HCT116 (cell line): ENCODE measurements at regions not wholly inside any gene's neighbourhood (a gene's known extent, or its start where the extent isn't known, plus 50 kb on each side); places are given as distances from the start of the nearest gene placed in this dataset.

Experiments
- EZH2 ChIP-seq: fragments of 200-600 bp; sonication (generic); IDR thresholded peaks from 2 replicates; pipeline ENCODE4 v1.6.1; 2017; ENCODE audit warnings: antibody characterized with exemption, mixed run types
- POLR2A ChIP-seq: IDR thresholded peaks from 2 replicates; pipeline ENCODE4 v1.7.0; 2011; ENCODE audit warnings: borderline replicate concordance; ENCODE audit not compliant: insufficient read depth, insufficient read length; ENCODE audit errors: extremely low read depth
- POLR2AphosphoS5 ChIP-seq: IDR thresholded peaks from 2 replicates; pipeline ENCODE4 v1.6.1; 2011; ENCODE audit warnings: mild to moderate bottlenecking, low read depth, low read length, moderate library complexity
- SIN3A ChIP-seq: IDR thresholded peaks from 2 replicates; pipeline ENCODE4 v1.6.1; 2012; ENCODE audit warnings: low read depth
- SP1 ChIP-seq: IDR thresholded peaks from 2 replicates; pipeline ENCODE4 v1.6.1; 2012; ENCODE audit warnings: low read depth
- SRF ChIP-seq: IDR thresholded peaks from 2 replicates; pipeline ENCODE4 v1.6.1; 2012; ENCODE audit warnings: low read depth
- TCF7L2 ChIP-seq: IDR thresholded peaks from 2 replicates; pipeline ENCODE4 v1.7.0; 2011; ENCODE audit warnings: borderline replicate concordance, inconsistent platforms; ENCODE audit not compliant: insufficient read depth, insufficient read length; ENCODE audit errors: extremely low read depth
- ZNF274 ChIP-seq: fragments of 200-500 bp; sonication (Bioruptor generic); IDR thresholded peaks from 2 replicates; pipeline ENCODE4 v1.6.1; 2014; ENCODE audit warnings: mild to moderate bottlenecking, low read depth, low read length, inconsistent platforms
- TF ChIP-seq, protein P1 (sequence below), 3 experiments: fragments of 200-600 bp in 1 of 3; sonication (generic) in 1 of 3; IDR thresholded peaks in 2 of 3; conservative IDR thresholded peaks in 1 of 3; 2 replicates each; pipeline ENCODE4 v1.5.1; 2012 to 2017; ENCODE audit warnings: low read depth in 2 of 3, low read length in 2 of 3, antibody characterized with exemption in 1 of 3, borderline replicate concordance in 1 of 3, control low read depth in 1 of 3, mild to moderate bottlenecking in 1 of 3, mixed read lengths in 1 of 3, mixed run types in 1 of 3, moderate library complexity in 1 of 3; ENCODE audit not compliant: insufficient read depth in 1 of 3
- TF ChIP-seq, protein P2 (sequence below): IDR thresholded peaks from 2 replicates; pipeline ENCODE4 v1.6.1; 2011; ENCODE audit warnings: mild to moderate bottlenecking, low read length, moderate library complexity; ENCODE audit not compliant: insufficient replicate concordance; ENCODE audit errors: extremely low read depth

- TF ChIP-seq POLR2AphosphoS5, result no peak
- TF ChIP-seq, protein P1, sequence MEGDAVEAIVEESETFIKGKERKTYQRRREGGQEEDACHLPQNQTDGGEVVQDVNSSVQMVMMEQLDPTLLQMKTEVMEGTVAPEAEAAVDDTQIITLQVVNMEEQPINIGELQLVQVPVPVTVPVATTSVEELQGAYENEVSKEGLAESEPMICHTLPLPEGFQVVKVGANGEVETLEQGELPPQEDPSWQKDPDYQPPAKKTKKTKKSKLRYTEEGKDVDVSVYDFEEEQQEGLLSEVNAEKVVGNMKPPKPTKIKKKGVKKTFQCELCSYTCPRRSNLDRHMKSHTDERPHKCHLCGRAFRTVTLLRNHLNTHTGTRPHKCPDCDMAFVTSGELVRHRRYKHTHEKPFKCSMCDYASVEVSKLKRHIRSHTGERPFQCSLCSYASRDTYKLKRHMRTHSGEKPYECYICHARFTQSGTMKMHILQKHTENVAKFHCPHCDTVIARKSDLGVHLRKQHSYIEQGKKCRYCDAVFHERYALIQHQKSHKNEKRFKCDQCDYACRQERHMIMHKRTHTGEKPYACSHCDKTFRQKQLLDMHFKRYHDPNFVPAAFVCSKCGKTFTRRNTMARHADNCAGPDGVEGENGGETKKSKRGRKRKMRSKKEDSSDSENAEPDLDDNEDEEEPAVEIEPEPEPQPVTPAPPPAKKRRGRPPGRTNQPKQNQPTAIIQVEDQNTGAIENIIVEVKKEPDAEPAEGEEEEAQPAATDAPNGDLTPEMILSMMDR (IDR thresholded peaks at IDR 0.05 in 2 of 3, conservative IDR thresholded peaks at IDR 0.05 in 1 of 3; ENCODE audit: borderline replicate concordance in 1 of 3, insufficient read depth in 1 of 3, low read depth in 2 of 3, low read length in 2 of 3), result no peak
- no peak for TF ChIP-seq ZNF274
- TF ChIP-seq POLR2A, result no peak
- no peak for TF ChIP-seq SP1
- no peak for TF ChIP-seq SIN3A
- TF ChIP-seq, protein P2, sequence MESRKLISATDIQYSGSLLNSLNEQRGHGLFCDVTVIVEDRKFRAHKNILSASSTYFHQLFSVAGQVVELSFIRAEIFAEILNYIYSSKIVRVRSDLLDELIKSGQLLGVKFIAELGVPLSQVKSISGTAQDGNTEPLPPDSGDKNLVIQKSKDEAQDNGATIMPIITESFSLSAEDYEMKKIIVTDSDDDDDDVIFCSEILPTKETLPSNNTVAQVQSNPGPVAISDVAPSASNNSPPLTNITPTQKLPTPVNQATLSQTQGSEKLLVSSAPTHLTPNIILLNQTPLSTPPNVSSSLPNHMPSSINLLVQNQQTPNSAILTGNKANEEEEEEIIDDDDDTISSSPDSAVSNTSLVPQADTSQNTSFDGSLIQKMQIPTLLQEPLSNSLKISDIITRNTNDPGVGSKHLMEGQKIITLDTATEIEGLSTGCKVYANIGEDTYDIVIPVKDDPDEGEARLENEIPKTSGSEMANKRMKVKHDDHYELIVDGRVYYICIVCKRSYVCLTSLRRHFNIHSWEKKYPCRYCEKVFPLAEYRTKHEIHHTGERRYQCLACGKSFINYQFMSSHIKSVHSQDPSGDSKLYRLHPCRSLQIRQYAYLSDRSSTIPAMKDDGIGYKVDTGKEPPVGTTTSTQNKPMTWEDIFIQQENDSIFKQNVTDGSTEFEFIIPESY, result no peak
- TF ChIP-seq SRF, result no peak
- TF ChIP-seq EZH2, result no peak
- no peak for TF ChIP-seq TCF7L2
Observed at GRCh38 chr14:29109589-29109988, 343.0 kb downstream of the FOXG1 start.
